ENCODE measurements at regions not wholly inside any gene's neighbourhood (a gene's known extent, or its start where the extent isn't known, plus 50 kb on each side); places are given as distances from the start of the nearest gene placed in this dataset.

DNA sequence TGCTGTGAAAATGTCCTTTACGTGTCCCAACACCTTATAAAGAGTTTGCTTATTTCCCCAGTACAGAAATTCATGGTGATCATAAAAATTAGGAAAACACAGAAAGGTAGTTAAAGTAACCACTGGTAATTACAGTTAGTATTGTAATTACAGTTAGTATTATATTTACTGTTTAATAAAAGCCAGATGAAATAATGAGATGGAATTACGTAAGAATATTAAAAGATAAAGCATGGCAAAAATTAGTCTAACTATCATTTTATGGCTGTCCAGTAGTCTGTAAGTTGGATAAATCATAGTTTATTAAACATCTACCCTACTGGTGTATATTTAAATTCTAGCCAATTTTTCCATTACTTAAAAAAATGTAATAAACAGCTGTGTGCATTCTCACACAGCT is 638.8 kb downstream of the ACTR3B start:
- TF ChIP-seq, protein P1, sequence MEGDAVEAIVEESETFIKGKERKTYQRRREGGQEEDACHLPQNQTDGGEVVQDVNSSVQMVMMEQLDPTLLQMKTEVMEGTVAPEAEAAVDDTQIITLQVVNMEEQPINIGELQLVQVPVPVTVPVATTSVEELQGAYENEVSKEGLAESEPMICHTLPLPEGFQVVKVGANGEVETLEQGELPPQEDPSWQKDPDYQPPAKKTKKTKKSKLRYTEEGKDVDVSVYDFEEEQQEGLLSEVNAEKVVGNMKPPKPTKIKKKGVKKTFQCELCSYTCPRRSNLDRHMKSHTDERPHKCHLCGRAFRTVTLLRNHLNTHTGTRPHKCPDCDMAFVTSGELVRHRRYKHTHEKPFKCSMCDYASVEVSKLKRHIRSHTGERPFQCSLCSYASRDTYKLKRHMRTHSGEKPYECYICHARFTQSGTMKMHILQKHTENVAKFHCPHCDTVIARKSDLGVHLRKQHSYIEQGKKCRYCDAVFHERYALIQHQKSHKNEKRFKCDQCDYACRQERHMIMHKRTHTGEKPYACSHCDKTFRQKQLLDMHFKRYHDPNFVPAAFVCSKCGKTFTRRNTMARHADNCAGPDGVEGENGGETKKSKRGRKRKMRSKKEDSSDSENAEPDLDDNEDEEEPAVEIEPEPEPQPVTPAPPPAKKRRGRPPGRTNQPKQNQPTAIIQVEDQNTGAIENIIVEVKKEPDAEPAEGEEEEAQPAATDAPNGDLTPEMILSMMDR (IDR thresholded peaks at IDR 0.05): no peak
- TF ChIP-seq POLR2A (IDR thresholded peaks at IDR 0.05): no peak
